Body of pancreas (tissue), 4 donors: ENCODE measurements at regions not wholly inside any gene's neighbourhood (a gene's known extent, or its start where the extent isn't known, plus 50 kb on each side); places are given as distances from the start of the nearest gene placed in this dataset.

Experiments
- ATAC-seq: fragments of 150-250 bp; one replicate; pipeline ENCODE4 v1.9.1; 2016
- DNase-seq, 4 donors: peaks; one replicate each; pipeline ENCODE4 v3.0.0-alpha.2; 2019
- H3K27ac ChIP-seq, 4 donors: fragments of 200-600 bp; sonication (generic); 1 replicate in 3 of 4; 2 replicates in 1 of 4; pipeline versions ENCODE4 v1.5.1 to v1.6.1; 2016 to 2019; ENCODE audit warnings: mild to moderate bottlenecking in 1 of 4, mixed read lengths in 1 of 4, moderate library complexity in 1 of 4
- H3K27me3 ChIP-seq, 2 donors: fragments of 200-600 bp; sonication (generic); one replicate each; pipeline ENCODE4 v1.6.0; 2016; ENCODE audit warnings: mild to moderate bottlenecking in 1 of 2
- H3K36me3 ChIP-seq, 2 donors: fragments of 200-600 bp; sonication (generic); replicated peaks in 1 of 2; 2 replicates each; pipeline ENCODE4 v1.5.1; 2016; ENCODE audit warnings: low read depth in 2 of 2; ENCODE audit not compliant: insufficient read depth in 1 of 2
- H3K4me1 ChIP-seq: fragments of 200-600 bp; sonication (generic); one replicate; pipeline ENCODE4 v1.6.0; 2016
- H3K4me3 ChIP-seq, 2 donors: fragments of 200-600 bp; sonication (generic); 1 replicate in 1 of 2; 2 replicates in 1 of 2; pipeline ENCODE4 v1.5.1; 2016 to 2019
- H3K9me3 ChIP-seq, 3 donors: fragments of 200-600 bp; sonication (generic); 1 replicate in 2 of 3; 2 replicates in 1 of 3; pipeline ENCODE4 v1.5.1; 2016
- POLR2A ChIP-seq, 3 donors: fragments of 450-650 bp; IDR thresholded peaks; one replicate each; pipeline ENCODE4 v1.6.1; 2016; ENCODE audit warnings: antibody characterized with exemption in 3 of 3, mild to moderate bottlenecking in 2 of 3
- WGBS, 2 donors: methylation state at CpG; one replicate each; pipeline ENCODE4 v1.1.5; 2017; 5-methylcytosine and 5-hydroxymethylcytosine counted together
- intact Hi-C: fragments of 100-400 bp; cut with DNase I; formaldehyde crosslinking; loops from one replicate; pipeline ENCODE4 v1.15.1; 2023
- TF ChIP-seq, protein P1 (sequence below), 7 experiments: fragments of 450-650 bp in 4 of 7; fragments of 200-600 bp in 3 of 7; sonication (generic) in 3 of 7; IDR thresholded peaks; one replicate each; pipeline ENCODE4 v1.5.1; 2016 to 2019; ENCODE audit warnings: antibody characterized with exemption in 7 of 7

DNA sequence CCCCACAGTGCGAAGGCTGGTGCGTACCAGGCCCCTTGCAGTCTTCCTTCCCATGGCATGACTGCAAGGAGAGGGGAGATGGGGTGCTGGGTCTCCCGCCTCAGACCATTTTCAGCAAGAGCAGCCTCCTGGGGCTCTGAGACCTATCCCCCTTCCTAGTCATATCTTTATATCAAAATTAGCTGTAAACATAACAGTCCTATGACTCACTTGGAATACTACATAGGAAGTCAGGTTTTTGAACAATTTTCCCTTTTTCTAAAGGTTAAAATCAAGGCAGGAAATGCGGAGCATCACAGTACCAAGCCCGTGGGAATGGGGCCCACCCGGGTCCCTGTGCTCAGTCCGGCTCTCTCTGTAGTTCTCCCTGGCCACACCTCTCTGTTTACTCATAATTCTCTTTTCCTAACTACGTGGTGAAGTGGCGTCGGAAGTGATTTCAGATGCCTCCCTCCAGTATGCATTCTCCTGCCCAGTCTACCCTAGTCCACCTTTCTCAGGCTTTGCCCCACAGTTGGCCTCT is 109.8 kb upstream of the TMEM170B start:
- Histone ChIP-seq H3K4me3 (no peak overlapping the region), H3K4me1 (no peaks in the 10 kb centered on the region), H3K27me3 (no peaks in the 10 kb centered on the region), H3K36me3 (no peaks in the 10 kb centered on the region), H3K27ac (peak overlapping the region in 1 of 4 donors; percentile 41), H3K9me3 (no peaks in the 10 kb centered on the region)
- intact Hi-C loops: no loop called here
- ATAC-seq (no peak), DNase-seq (no peak)
- WGBS, 2 donors: 88 to 93% methylated on average over 10 of the region's 10 CpGs
- TF ChIP-seq, protein P1, sequence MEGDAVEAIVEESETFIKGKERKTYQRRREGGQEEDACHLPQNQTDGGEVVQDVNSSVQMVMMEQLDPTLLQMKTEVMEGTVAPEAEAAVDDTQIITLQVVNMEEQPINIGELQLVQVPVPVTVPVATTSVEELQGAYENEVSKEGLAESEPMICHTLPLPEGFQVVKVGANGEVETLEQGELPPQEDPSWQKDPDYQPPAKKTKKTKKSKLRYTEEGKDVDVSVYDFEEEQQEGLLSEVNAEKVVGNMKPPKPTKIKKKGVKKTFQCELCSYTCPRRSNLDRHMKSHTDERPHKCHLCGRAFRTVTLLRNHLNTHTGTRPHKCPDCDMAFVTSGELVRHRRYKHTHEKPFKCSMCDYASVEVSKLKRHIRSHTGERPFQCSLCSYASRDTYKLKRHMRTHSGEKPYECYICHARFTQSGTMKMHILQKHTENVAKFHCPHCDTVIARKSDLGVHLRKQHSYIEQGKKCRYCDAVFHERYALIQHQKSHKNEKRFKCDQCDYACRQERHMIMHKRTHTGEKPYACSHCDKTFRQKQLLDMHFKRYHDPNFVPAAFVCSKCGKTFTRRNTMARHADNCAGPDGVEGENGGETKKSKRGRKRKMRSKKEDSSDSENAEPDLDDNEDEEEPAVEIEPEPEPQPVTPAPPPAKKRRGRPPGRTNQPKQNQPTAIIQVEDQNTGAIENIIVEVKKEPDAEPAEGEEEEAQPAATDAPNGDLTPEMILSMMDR (IDR thresholded peaks at IDR 0.05): no peak
- no peak for TF ChIP-seq POLR2A (IDR thresholded peaks at IDR 0.05)

DNA sequence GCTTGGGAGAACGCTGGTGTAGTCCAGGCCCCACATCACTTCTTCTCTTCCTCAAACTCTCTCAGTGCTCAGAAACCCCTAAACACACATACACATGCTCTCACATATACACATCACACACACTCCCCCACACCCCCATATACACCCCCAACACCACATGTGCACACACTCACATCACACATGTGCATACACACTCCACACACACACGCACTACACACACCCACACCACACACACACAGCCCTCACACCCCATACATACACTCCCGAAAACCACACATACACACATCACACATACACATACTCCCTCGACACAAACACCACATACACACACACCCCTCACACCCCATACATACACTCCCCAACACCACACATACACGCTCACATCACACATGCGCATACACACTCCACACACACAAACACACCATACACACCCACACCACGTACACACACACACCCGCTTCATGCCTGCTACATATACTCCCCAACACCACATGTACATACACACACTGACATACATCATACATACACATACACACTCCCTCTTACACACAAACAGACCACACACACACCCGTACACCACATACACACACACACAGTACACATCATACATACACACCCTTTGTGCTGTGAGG is 110.3 kb upstream of the TMEM170B start:
- WGBS, 2 donors: 81 to 85% methylated on average over 9 of the region's 9 CpGs
- no peak overlapping the region for H3K4me3 ChIP-seq
- H3K9me3 ChIP-seq: no peaks in the 10 kb centered on the region
- ATAC-seq (no peak), DNase-seq (no peak)
- intact Hi-C loops: no loop called here
- TF ChIP-seq POLR2A (IDR thresholded peaks at IDR 0.05): no peak
- TF ChIP-seq, protein P1 (IDR thresholded peaks at IDR 0.05): no peak
- H3K36me3 ChIP-seq: no peaks in the 10 kb centered on the region
- H3K4me1 ChIP-seq: no peaks in the 10 kb centered on the region
- H3K27me3 ChIP-seq: no peaks in the 10 kb centered on the region
- H3K27ac ChIP-seq: peak overlapping the region in 1 of 4 donors; percentile 41

DNA sequence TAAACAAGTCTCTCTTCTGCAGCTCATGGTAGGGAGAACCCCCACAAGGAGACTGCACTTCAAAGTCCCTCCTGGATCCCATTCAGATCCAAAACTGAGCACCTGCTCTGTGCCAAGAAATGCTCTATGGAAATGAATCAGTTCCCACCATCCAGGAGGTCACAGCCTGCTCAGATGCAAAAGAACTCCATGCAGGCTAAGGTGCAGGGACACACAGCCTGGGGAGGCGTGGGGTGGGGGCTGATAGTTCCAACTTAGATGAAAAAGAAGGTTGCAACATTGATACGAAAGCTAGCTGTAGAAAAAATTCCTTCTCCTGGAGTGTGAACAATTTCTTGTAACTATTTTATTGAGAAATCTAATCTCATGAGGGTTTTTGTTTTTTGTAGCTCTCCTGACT is 111.0 kb upstream of the TMEM170B start:
- H3K4me3 ChIP-seq: no peak overlapping the region
- intact Hi-C loops: no loop called here
- no peaks in the 10 kb centered on the region for H3K27me3 ChIP-seq
- no peaks in the 10 kb centered on the region for H3K36me3 ChIP-seq
- 70 to 91% methylated on average over 2 of the region's 2 CpGs for WGBS, 2 donors
- H3K27ac ChIP-seq: no peak overlapping the region
- TF ChIP-seq, protein P1 (IDR thresholded peaks at IDR 0.05): no peak
- no peak for TF ChIP-seq POLR2A (IDR thresholded peaks at IDR 0.05)
- DNase-seq: no peak
- no peaks in the 10 kb centered on the region for H3K9me3 ChIP-seq
- no peaks in the 10 kb centered on the region for H3K4me1 ChIP-seq
- ATAC-seq: no peak

DNA sequence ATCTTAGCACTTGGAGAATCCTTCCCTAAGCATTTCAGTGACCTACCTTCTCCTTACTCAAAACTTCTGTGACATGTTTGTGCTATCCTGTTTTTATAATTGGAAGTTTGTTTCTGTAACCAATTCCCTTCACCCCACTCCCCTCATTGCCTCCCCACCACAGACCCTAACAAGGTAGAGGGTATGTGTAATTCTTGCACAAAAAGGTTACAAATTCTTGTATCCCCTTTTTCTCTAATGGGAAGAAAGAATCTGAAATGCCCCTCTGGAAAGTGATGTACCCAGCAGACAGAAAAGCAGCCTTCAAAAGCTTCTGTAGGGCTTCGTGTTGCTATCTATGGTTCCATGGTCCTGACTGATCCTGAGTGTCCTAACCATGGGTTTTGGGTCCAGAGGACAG is 111.7 kb upstream of the TMEM170B start:
- 65 to 79% methylated on average over 1 of the region's 1 CpG for WGBS, 2 donors
- Histone ChIP-seq H3K27me3 (no peaks in the 10 kb centered on the region), H3K9me3 (no peaks in the 10 kb centered on the region), H3K36me3 (no peaks in the 10 kb centered on the region), H3K4me3 (no peak overlapping the region), H3K27ac (no peak overlapping the region), H3K4me1 (no peaks in the 10 kb centered on the region)
- DNase-seq (no peak), ATAC-seq (no peak)
- intact Hi-C loops: no loop called here
- no peak for TF ChIP-seq POLR2A (IDR thresholded peaks at IDR 0.05)
- TF ChIP-seq, protein P1 (IDR thresholded peaks at IDR 0.05): no peak

DNA sequence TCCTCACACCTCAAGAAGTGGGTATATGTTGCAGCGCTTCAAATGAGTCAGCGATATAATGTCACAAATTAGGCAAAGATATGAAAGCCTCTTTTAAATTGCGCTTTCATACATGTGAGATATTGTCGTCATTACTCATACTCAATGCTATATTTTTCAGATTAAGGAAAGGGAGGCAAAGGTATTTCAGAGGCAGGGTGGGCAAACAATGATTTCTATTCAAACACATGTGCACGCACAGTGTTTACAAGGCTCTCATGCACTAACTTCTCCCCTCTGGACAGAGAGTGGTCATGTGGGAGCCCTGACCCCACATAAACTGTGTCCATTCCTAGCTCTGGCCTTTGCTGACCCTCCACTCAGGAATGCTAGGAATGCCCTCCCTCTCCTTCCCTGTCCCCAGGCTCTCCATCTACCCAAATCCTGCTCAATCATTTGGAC is 112.1 kb upstream of the TMEM170B start:
- Histone ChIP-seq H3K27me3 (no peaks in the 10 kb centered on the region), H3K4me1 (no peaks in the 10 kb centered on the region), H3K27ac (no peak overlapping the region), H3K9me3 (no peaks in the 10 kb centered on the region), H3K4me3 (no peak overlapping the region), H3K36me3 (no peaks in the 10 kb centered on the region)
- DNase-seq (no peak), ATAC-seq (no peak)
- WGBS, 2 donors: 82% methylated on average over 5 of the region's 5 CpGs
- no peak for TF ChIP-seq POLR2A (IDR thresholded peaks at IDR 0.05)
- TF ChIP-seq, protein P1 (IDR thresholded peaks at IDR 0.05): no peak
- intact Hi-C loops: no loop called here
